A673 (cell line): ENCODE measurements at regions not wholly inside any gene's neighbourhood (a gene's known extent, or its start where the extent isn't known, plus 50 kb on each side); places are given as distances from the start of the nearest gene placed in this dataset.

Source experiments
- BruUV-seq: library from RNA; stranded (reverse); fragments of 400-500 nt; replicated peaks from 2 replicates; lab custom pipeline; 2021; lab: Mats Ljungman, UMichigan
- CTCF ChIA-PET: fragments of 300-600 bp; sonication (Branson Sonifier 250); formaldehyde crosslinking; loops from one replicate; lab custom pipeline; 2022; ENCODE audit warnings: antibody characterized with exemption; lab: Charles Lee
- POLR2A ChIA-PET: fragments of 300-600 bp; sonication (Branson Sonifier 250); formaldehyde crosslinking; loops from one replicate; lab custom pipeline; 2022; ENCODE audit warnings: antibody characterized with exemption; ENCODE audit not compliant: low non-redundant PET; lab: Charles Lee
- DNase-seq: peaks from one replicate; pipeline ENCODE4 v3.0.0-alpha.2; 2015; ENCODE audit warnings: low spot score
- H3K27ac ChIP-seq: fragments of 200-600 bp; sonication (generic); 2 replicates; pipeline ENCODE4 v1.5.1; 2016; ENCODE audit warnings: mixed run types, low read depth, mild to moderate bottlenecking, mixed read lengths, antibody characterized with exemption, low read length; ENCODE audit not compliant: poor library complexity, severe bottlenecking
- H3K27me3 ChIP-seq: fragments of 200-600 bp; sonication (generic); replicated peaks from 2 replicates; pipeline ENCODE4 v1.6.1; 2017; ENCODE audit warnings: mixed run types, low read depth, mild to moderate bottlenecking, mixed read lengths, antibody characterized with exemption, low read length; ENCODE audit not compliant: insufficient read depth, poor library complexity
- H3K36me3 ChIP-seq: fragments of 200-600 bp; sonication (generic); 2 replicates; pipeline ENCODE4 v1.6.1; 2016; ENCODE audit warnings: mixed run types, mild to moderate bottlenecking, mixed read lengths, antibody characterized with exemption, low read length; ENCODE audit not compliant: insufficient read depth, poor library complexity, severe bottlenecking
- H3K4me1 ChIP-seq: fragments of 200-600 bp; sonication (generic); 2 replicates; pipeline ENCODE4 v1.6.1; 2017; ENCODE audit warnings: mixed run types, mild to moderate bottlenecking, mixed read lengths, antibody characterized with exemption, low read length; ENCODE audit not compliant: insufficient read depth, poor library complexity, severe bottlenecking
- H3K4me3 ChIP-seq: fragments of 200-600 bp; sonication (generic); 2 replicates; pipeline ENCODE4 v1.5.1; 2016; ENCODE audit warnings: low read depth, mixed run types, mild to moderate bottlenecking, mixed read lengths, low read length; ENCODE audit not compliant: poor library complexity, severe bottlenecking
- H3K9me3 ChIP-seq: fragments of 200-600 bp; sonication (generic); 2 replicates; pipeline ENCODE4 v1.6.1; 2016; ENCODE audit warnings: mixed run types, low read depth, mild to moderate bottlenecking, mixed read lengths, antibody characterized with exemption, low read length; ENCODE audit not compliant: poor library complexity, severe bottlenecking
- CTCF ChIP-seq: fragments of 300-800, 200-600 bp; sonication (generic); conservative IDR thresholded peaks from 2 replicates; pipeline ENCODE4 v1.5.1; 2017; ENCODE audit warnings: low read depth, mild to moderate bottlenecking, antibody characterized with exemption, low read length, moderate library complexity, mixed read lengths
- EZH2 ChIP-seq: fragments of 200-600 bp; sonication (generic); IDR thresholded peaks from 2 replicates; pipeline ENCODE4 v1.6.1; 2017; ENCODE audit warnings: borderline replicate concordance, low read depth, mild to moderate bottlenecking, mixed read lengths, antibody characterized with exemption, low read length; ENCODE audit not compliant: poor library complexity, severe bottlenecking
- intact Hi-C: fragments of 100-400 bp; cut with micrococcal nuclease; formaldehyde crosslinking; loops from one replicate; pipeline ENCODE4 v1.10.0; 2022; ENCODE audit not compliant: unreplicated experiment

DNA sequence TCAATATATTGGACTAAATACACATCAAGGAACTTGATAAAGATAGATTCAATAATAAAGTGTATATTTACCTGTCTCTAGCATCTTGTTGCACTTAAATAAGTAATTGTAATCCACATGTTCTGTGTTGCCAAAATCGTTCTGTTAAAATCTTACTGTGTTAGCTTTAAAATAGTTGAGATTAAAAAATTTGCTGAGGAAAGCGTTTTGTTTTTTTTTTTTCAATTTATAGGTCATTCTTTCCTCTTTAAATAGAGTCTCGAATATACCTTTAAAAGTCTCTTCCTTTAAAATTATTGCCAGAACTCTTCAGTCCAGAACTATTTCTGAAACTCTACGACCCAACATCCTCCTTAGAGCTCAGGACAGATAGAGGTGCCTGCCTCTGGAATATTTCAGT, 195.6 kb upstream of the OPRM1 start:
- intact Hi-C loops: no loop called here

DNA sequence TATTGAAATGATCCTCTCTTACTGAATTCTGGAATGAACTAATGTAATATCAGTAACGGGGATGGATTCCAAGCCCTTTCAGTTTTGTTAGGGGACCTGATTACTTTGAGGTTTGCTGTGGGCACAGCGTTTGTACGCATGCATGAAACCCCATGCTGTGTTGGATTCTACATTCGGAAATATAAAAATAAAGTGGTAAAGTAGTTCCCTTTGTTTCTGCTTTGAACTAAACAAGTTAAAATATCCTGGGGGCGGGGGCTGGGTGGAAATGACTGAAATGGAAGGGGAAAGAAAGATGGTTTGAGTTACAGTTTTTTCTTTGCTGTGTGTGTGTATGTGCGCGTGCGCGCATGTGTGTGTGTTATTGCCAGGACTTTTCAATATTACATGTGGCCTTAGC, 196.5 kb upstream of the OPRM1 start:
- Histone ChIP-seq H3K27ac (no peak overlapping the region), H3K27me3 (no peaks in the 10 kb centered on the region), H3K9me3 (no peaks in the 10 kb centered on the region), H3K4me3 (no peak overlapping the region), H3K36me3 (no peaks in the 10 kb centered on the region), H3K4me1 (peaks cover 21% of the 10 kb centered on the region)
- CTCF ChIA-PET: no interaction called here
- POLR2A ChIA-PET: no interaction called here
- TF ChIP-seq EZH2: no peak
- intact Hi-C loops: no loop called here
- no TSS peak for BruUV-seq
- DNase-seq: peak; percentile 91

More for the DNA sequence above, 195.6 kb upstream of the OPRM1 start:
- no peaks in the 10 kb centered on the region for H3K9me3 ChIP-seq
- peaks cover 21% of the 10 kb centered on the region for H3K4me1 ChIP-seq
- DNase-seq: no peak
- H3K36me3 ChIP-seq: no peaks in the 10 kb centered on the region
- ChIA-PET POLR2A (no interaction called here), CTCF (interaction anchor here (0.6 to 0.7 kb wide), 2 partner anchors 58 to 205 kb away, joined by 4 read pairs; no protein-coding TSS in a partner anchor)
- no peak overlapping the region for H3K27ac ChIP-seq
- TF ChIP-seq EZH2: no peak
- TF ChIP-seq CTCF: no peak
- BruUV-seq: no TSS peak
- H3K4me3 ChIP-seq: no peak overlapping the region
- H3K27me3 ChIP-seq: no peaks in the 10 kb centered on the region

DNA sequence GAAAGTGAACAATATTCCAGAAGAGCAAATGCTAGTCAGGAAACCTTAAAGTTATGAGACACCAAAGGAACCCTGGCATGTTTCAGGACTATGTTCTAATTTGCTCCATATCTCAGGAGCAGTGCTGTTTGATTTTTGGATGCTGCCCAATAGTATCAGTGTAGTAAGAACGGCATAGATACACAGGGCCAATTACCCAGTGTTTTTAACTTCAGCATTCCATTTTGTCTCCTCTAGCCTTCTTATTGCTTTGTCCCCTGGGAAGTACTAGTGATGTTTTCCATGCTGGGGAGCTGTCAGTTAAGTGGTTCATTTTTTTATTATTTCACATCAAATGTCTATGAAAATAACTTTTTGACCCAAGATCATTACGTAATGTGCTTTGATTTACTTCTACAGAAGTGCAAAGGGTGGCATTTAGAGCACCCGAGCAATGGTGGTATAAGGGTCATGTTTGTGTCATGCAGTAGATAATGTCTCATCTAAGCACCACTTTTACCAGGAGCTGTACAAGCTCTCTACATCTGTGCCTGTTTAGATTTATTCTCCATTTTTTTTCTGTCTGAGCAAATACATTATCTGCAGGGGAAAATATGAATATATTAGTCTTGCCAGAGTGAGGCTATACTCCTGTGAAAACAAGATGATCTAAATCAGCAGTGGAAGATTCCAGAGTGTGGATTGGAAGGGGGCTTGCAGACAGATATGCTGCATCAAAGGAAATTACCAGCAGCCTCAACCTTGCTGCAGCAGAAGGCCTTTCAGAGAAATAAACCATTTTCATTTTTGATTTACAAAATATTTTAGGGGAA, 198.8 kb upstream of the OPRM1 start:
- no TSS peak for BruUV-seq

More for the DNA sequence above, 198.8 kb upstream of the OPRM1 start:
- Histone ChIP-seq H3K4me1 (peaks cover 21% of the 10 kb centered on the region), H3K4me3 (no peak overlapping the region), H3K27me3 (no peaks in the 10 kb centered on the region), H3K9me3 (no peaks in the 10 kb centered on the region), H3K27ac (no peak overlapping the region), H3K36me3 (no peaks in the 10 kb centered on the region)
- ChIA-PET POLR2A (no interaction called here), CTCF (no interaction called here)
- no peak for TF ChIP-seq CTCF
- TF ChIP-seq EZH2: no peak
- no peak for DNase-seq
- intact Hi-C loops: no loop called here
